ENCODE measurements at regions not wholly inside any gene's neighbourhood (a gene's known extent, or its start where the extent isn't known, plus 50 kb on each side); places are given as distances from the start of the nearest gene placed in this dataset.
A peak's percentile ranks its signal among the peaks of the same experiment; 100 is the strongest.

DNA sequence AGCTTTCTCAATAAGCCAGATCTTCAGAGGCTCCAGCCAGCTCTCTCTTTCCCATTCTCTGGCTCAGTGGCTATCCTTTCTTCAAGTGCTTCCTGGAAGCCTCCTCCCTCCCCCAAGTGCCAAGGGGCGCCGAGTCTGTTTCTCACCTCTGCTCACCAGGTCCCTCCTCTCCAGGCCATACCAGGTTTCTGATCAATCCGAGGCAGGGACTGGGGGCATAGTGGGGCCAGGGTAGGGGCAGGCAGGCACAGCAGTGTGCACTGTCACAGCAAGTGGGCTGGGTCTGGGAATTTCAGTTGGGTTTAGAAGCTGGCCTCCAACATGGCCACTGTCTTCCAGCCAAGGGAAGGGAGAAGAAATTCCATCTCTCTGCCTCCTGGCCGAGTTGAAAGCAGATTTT lies 56.5 kb downstream of the NAV1 start:
- no peak for DNase-seq
- Histone ChIP-seq H3K4me1 (peaks cover 40% of the 10 kb centered on the region), H3K36me3 (no peaks in the 10 kb centered on the region), H3K4me3 (ENCODE audit: low read depth, low read length) (no peak overlapping the region), H3K27me3 (no peaks in the 10 kb centered on the region), H3K9me3 (no peaks in the 10 kb centered on the region)
- TF ChIP-seq, protein P1, sequence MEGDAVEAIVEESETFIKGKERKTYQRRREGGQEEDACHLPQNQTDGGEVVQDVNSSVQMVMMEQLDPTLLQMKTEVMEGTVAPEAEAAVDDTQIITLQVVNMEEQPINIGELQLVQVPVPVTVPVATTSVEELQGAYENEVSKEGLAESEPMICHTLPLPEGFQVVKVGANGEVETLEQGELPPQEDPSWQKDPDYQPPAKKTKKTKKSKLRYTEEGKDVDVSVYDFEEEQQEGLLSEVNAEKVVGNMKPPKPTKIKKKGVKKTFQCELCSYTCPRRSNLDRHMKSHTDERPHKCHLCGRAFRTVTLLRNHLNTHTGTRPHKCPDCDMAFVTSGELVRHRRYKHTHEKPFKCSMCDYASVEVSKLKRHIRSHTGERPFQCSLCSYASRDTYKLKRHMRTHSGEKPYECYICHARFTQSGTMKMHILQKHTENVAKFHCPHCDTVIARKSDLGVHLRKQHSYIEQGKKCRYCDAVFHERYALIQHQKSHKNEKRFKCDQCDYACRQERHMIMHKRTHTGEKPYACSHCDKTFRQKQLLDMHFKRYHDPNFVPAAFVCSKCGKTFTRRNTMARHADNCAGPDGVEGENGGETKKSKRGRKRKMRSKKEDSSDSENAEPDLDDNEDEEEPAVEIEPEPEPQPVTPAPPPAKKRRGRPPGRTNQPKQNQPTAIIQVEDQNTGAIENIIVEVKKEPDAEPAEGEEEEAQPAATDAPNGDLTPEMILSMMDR (IDR thresholded peaks at IDR 0.05; ENCODE audit: low read depth, low read length): no peak

DNA sequence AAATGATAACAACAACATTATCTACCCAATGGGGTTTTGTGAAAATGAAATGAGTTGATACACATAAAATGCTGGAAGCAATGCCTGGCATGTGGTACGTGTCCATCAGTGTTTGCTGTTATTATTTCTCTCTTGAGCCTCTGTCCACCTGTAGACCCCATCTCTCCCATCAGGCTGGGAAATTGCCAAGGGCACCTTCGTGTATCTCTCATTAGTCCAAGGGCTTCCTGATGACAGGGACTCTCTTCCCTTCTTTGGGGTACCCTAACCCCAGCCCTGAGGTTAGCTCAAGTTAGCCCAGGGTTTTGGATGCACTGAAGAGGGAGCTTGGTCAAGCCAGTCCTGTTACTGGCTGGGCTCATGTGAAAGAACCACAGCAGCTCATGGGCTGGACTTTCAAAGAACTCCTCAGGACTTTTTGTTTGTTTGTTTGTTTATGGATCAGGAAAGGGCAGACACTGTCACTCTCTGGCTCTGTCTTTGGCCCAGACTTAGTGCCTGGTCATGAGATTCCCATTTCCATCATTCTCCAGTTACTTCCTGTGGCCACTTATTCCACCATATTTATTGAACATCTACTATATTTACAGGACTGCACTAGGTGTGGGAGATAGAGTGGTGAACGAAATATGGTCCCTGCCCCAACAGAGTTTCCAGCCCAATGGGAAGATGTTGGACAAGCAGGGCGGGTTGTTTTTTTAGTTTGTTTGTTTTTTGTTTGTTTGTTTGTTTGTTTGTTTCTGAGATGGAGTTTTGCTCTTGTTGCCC lies 57.4 kb downstream of the NAV1 start:
- no peak overlapping the region for H3K4me3 ChIP-seq (ENCODE audit: low read depth, low read length)
- H3K4me1 ChIP-seq: peaks cover 40% of the 10 kb centered on the region
- no peak for DNase-seq
- no peaks in the 10 kb centered on the region for H3K9me3 ChIP-seq
- TF ChIP-seq, protein P1 (IDR thresholded peaks at IDR 0.05; ENCODE audit: low read depth, low read length): no peak
- H3K36me3 ChIP-seq: no peaks in the 10 kb centered on the region
- H3K27me3 ChIP-seq: no peaks in the 10 kb centered on the region

DNA sequence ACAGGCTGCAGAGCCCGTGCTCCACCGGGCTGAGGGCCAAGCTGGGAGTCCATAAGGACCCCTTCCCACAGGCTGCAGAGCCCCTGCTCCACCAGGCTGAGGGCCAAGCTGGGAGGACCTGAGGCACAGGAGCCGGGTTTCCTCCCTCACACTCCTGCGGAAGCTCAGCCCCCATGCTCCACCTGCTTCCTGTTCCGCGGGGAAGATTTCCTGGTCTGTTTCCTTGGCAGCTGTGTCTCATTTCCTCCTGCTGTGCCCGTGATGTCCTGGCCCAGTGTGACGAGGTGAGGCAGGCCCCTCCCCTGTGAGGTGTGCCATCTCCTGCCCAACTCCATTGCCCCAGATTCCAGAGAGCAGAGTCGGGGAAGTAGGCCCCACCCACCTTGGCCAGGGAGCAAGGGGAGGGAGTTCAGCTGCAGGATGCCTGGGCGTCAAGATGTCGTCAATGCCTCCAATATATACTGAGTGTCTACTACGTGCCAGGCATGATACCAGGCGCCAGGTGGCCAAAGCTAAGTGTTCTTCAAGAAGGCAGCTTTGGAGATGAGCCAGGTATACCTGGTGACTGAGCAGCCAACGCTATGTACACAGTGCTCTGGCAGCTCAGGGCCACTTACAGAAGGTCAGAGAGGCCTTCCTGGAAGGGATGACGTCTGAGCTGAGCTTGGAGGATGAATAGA lies 58.8 kb downstream of the NAV1 start:
- H3K4me3 ChIP-seq (ENCODE audit: low read depth, low read length): no peak overlapping the region
- TF ChIP-seq, protein P1 (IDR thresholded peaks at IDR 0.05; ENCODE audit: low read depth, low read length): no peak
- peak; percentile 61 for DNase-seq
- H3K9me3 ChIP-seq: no peaks in the 10 kb centered on the region
- no peaks in the 10 kb centered on the region for H3K36me3 ChIP-seq
- H3K4me1 ChIP-seq: peaks cover 37% of the 10 kb centered on the region
- no peaks in the 10 kb centered on the region for H3K27me3 ChIP-seq

DNA sequence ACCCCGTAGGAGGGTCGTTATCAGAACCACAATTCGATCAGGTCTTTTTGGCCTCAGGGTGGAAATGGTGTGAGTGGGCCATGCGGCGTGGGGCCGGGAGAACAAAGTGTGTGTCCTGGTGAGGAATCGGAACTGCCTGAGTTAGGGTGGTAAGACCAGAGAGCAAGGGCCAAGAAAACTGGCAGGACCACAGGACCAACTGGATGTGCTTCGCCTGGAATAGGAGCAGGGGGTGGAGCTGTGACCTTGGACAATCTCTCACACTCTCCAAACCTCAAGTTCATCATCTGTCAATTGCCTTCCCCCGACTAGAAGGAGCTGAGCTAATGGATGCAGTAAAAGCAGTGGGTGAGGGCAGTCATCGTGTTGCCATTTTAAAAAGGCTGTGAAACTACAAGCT lies 59.5 kb downstream of the NAV1 start:
- TF ChIP-seq, protein P1 (IDR thresholded peaks at IDR 0.05; ENCODE audit: low read depth, low read length): no peak
- no peak for DNase-seq
- Histone ChIP-seq H3K9me3 (no peaks in the 10 kb centered on the region), H3K4me1 (peaks cover 32% of the 10 kb centered on the region), H3K27me3 (no peaks in the 10 kb centered on the region), H3K36me3 (no peaks in the 10 kb centered on the region), H3K4me3 (ENCODE audit: low read depth, low read length) (no peak overlapping the region)

DNA sequence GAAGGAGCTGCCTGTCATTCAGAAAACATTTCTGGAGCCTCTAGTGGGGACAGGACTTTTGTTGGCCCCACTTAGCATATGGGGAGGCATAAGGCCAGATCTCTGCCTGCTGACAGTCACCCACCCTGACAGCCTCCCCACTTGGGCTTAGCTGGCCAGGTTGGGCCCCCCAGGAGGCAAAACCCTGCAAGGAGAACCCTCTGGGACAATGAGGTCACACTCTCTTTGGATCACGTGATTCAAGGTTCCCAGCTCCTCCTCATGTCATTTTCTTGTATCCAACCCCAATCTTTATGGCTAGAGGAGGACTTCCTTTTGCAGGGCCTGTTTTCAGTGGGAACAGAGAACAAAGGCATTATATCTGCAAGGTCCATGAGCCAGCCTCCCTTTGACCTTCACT lies 60.0 kb downstream of the NAV1 start:
- H3K36me3 ChIP-seq: no peaks in the 10 kb centered on the region
- H3K4me3 ChIP-seq (ENCODE audit: low read depth, low read length): no peak overlapping the region
- H3K27me3 ChIP-seq: no peaks in the 10 kb centered on the region
- peaks cover 27% of the 10 kb centered on the region for H3K4me1 ChIP-seq
- no peaks in the 10 kb centered on the region for H3K9me3 ChIP-seq
- TF ChIP-seq, protein P1 (IDR thresholded peaks at IDR 0.05; ENCODE audit: low read depth, low read length): no peak
- DNase-seq: no peak

DNA sequence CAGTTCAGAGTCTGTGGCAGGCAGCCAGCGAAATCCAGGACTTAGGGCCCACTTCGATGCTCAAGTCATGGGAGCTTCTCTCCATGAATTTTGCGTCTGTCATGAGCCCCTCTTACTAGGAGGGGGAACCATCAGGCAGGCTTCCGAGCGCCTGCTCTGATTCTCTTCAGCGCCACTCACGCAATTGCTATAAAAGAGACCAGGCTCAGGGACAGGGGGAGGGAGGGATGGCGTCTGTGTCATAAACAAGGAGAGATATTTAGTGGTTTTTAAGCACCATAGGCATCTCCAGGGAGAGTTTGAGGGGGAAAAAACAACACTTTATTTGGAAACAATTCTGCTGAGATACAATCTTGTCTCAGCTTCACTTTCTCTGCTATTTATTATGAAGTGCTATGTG lies 60.6 kb downstream of the NAV1 start:
- Histone ChIP-seq H3K36me3 (no peaks in the 10 kb centered on the region), H3K4me3 (ENCODE audit: low read depth, low read length) (no peak overlapping the region), H3K27me3 (no peaks in the 10 kb centered on the region), H3K9me3 (no peaks in the 10 kb centered on the region), H3K4me1 (peaks cover 22% of the 10 kb centered on the region)
- TF ChIP-seq, protein P1 (IDR thresholded peaks at IDR 0.05; ENCODE audit: low read depth, low read length): no peak
- DNase-seq: no peak
